ENCODE measurements at regions not wholly inside any gene's neighbourhood (a gene's known extent, or its start where the extent isn't known, plus 50 kb on each side); places are given as distances from the start of the nearest gene placed in this dataset.
A peak's percentile ranks its signal among the peaks of the same experiment; 100 is the strongest.
"Not testable (repeated sequence)": the region's sequence is repeated elsewhere in the genome, so short reads cannot be mapped to it uniquely, and the experiment has no call there.

GRCh38 chr16:88200154-88200895 is 182.4 kb upstream of the ZNF469 start:
- H3K27me3 ChIP-seq; H3K9me3 ChIP-seq; H3K4me1 ChIP-seq; H3K36me3 ChIP-seq; H3K27ac ChIP-seq; intact Hi-C loops (cut with DNase I); DNase-seq; H3K4me3 ChIP-seq: not testable (repeated sequence)
- peak in 1 of 4 donors; percentile 23 for ATAC-seq
- WGBS, 4 donors: 71 to 85% (median 75%) methylated on average over 21 to 29 of the region's 30 CpGs

DNA sequence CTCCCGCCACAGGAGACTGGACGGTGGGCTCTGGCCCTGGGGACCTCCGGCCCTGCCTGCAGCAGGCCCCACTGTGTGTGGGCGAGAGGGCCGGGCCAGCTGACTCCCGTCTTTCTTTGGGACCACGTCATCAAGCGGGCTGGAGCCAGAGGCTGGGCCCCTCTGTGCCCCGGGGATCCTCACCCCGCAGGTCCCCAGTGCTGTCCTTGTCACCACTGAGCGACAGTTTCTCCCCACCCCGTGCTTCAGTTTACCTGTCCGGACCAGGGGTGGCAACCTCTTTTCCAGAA is 181.9 kb upstream of the ZNF469 start:
- ATAC-seq: peak in 1 of 4 donors; percentile 33
- no peaks in the 10 kb centered on the region for H3K27me3 ChIP-seq
- no peaks in the 10 kb centered on the region for H3K36me3 ChIP-seq
- 62 to 76% (median 70%) methylated on average over 9 to 13 of the region's 13 CpGs for WGBS, 4 donors
- intact Hi-C loops (cut with DNase I): no loop called here
- no peak overlapping the region for H3K4me3 ChIP-seq
- TF ChIP-seq POLR2A (IDR thresholded peaks at IDR 0.05) (no peak), CTCF (IDR thresholded peaks at IDR 0.05) (no peak)
- peaks cover 0 to 3% (median 0%) of the 10 kb centered on the region in 12 donors for H3K4me1 ChIP-seq
- H3K27ac ChIP-seq: no peak overlapping the region
- no peaks in the 10 kb centered on the region for H3K9me3 ChIP-seq
- no peak for DNase-seq

DNA sequence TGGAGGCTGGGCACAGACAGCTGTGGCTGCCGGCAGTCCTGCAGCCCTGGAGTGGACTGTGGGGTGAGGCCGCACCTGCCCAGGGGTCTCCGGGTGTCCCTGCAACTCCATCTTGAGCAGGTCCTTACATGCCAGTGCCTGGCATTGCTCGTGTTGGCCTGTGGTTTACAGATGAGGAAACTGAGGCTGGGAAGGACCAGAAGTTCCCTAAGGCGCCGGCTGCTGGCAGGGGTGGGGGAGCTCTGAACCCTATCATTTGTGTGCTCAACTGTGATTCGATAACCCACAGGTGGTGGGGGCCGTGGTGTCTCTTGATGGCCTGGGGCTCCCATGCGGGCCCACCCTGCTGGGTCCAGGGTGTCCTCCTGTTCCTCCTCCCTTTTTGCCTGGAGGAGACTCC is 181.1 kb upstream of the ZNF469 start:
- H3K36me3 ChIP-seq; H3K9me3 ChIP-seq; H3K27ac ChIP-seq; intact Hi-C loops (cut with DNase I); H3K27me3 ChIP-seq; DNase-seq; H3K4me3 ChIP-seq; ATAC-seq; H3K4me1 ChIP-seq: not testable (repeated sequence)
- WGBS, 4 donors: 71 to 85% (median 82%) methylated on average over 6 to 9 of the region's 9 CpGs

DNA sequence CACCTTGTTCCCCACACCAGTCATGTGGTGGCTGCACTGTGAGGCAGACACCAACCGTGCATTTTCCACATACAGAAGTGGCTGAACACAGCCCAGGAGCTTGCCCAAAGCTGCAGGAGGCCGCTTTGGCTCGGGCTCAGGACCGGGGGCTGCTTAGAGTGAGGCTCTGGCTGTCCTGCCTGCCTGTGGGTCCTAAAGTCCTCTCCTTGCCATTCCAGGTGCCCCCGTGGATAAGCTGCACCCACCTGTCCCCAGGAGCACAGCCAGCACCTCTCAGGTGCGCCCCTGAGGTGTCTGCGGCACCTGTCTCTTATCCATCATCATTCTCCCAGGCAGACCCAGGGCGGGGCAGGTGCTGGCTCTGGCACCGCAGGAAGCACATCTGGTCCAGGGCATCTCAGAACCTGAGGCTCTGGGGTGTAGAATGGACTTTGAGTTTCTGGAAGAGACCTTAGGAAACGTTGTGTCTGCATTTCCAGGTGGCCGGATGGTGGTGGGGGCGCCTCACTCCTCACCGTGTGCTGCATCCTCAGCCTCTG is 180.5 kb upstream of the ZNF469 start:
- DNase-seq: no peak
- intact Hi-C loops (cut with DNase I): no loop called here
- no peak for TF ChIP-seq POLR2A (IDR thresholded peaks at IDR 0.05)
- TF ChIP-seq CTCF (IDR thresholded peaks at IDR 0.05): no peak
- no peaks in the 10 kb centered on the region for H3K9me3 ChIP-seq
- peaks cover 0 to 3% (median 0%) of the 10 kb centered on the region in 12 donors for H3K4me1 ChIP-seq
- H3K27me3 ChIP-seq: no peaks in the 10 kb centered on the region
- ATAC-seq: no peak
- H3K27ac ChIP-seq: no peak overlapping the region
- H3K36me3 ChIP-seq: no peaks in the 10 kb centered on the region
- 72 to 80% (median 77%) methylated on average over 10 to 13 of the region's 13 CpGs for WGBS, 4 donors
- no peak overlapping the region for H3K4me3 ChIP-seq

- H3K27ac ChIP-seq; H3K4me3 ChIP-seq; H3K9me3 ChIP-seq; intact Hi-C loops (cut with DNase I); ATAC-seq; H3K4me1 ChIP-seq; DNase-seq; H3K27me3 ChIP-seq; H3K36me3 ChIP-seq: not testable (repeated sequence)
- 87 to 93% (median 90%) methylated on average over 20 to 37 of the region's 37 CpGs for WGBS, 4 donors
Observed at GRCh38 chr16:88202856-88203681, 179.7 kb upstream of the ZNF469 start.

DNA sequence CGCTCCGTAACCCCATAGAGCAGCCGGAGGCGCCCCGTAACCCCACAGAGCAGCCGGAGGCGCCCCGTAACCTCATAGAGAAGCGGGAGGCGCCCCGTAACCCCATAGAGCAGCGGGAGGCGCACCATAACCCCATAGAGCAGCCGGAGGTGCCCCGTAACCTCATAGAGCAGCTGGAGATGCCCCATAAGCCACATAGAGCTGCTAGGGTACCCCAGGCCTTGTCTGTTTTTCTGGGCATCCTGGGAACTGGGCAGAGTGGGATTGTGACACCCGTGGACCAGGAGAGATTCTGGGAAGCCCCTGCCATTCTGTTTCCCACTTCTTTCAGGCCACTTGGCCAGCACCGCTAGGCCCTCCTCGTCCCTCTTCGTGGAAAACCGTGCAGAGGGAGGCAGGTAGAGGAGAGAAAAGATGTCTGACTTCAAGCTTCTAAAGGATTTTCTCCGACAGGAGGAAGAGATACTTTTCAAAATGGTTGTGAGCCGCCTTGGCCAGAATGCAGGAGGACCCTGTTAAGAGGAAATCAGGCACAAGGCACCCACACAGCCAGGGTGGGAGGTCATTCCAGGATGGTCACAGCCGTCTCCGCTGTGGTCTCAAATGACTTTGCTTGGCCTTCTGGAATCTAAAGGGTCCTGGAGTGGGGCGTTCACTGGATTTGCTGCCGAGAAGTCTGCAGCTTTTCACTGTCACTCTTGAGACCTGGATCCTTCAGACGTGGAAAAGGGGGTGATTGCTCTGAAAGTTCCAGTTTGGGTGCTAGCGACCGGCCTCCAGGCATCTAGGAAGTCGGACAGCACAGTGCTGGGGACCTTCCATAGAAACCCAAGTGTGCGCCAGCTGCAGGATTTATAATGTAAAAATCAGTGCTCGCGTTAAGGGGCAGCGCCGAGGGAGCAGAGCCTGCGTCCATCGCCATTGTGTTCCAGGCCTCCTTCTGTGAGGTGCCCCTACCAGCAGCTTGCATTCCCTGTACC is 178.3 kb upstream of the ZNF469 start:
- ATAC-seq; H3K4me3 ChIP-seq; DNase-seq; H3K27me3 ChIP-seq; intact Hi-C loops (cut with DNase I); H3K27ac ChIP-seq; H3K9me3 ChIP-seq; H3K4me1 ChIP-seq; H3K36me3 ChIP-seq: not testable (repeated sequence)
- 72 to 84% (median 80%) methylated on average over 15 to 36 of the region's 37 CpGs for WGBS, 4 donors

GRCh38 chr16:88205482-88205881 is 177.3 kb upstream of the ZNF469 start:
- H3K36me3 ChIP-seq; intact Hi-C loops (cut with DNase I); ATAC-seq; H3K4me3 ChIP-seq; H3K27me3 ChIP-seq; H3K4me1 ChIP-seq; DNase-seq; H3K9me3 ChIP-seq; H3K27ac ChIP-seq: not testable (repeated sequence)
- WGBS, 4 donors: 90 to 92% (median 91%) methylated on average over 17 of the region's 17 CpGs

- H3K9me3 ChIP-seq; H3K4me3 ChIP-seq; H3K36me3 ChIP-seq; H3K4me1 ChIP-seq; H3K27me3 ChIP-seq; DNase-seq; ATAC-seq; intact Hi-C loops (cut with DNase I); H3K27ac ChIP-seq: not testable (repeated sequence)
- WGBS, 4 donors: 79 to 93% (median 81%) methylated on average over 8 to 15 of the region's 16 CpGs
Observed at GRCh38 chr16:88206006-88206405, 176.8 kb upstream of the ZNF469 start.
